K562 (cell line): ENCODE measurements at regions not wholly inside any gene's neighbourhood (a gene's known extent, or its start where the extent isn't known, plus 50 kb on each side); places are given as distances from the start of the nearest gene placed in this dataset.

Experiments
- ATAC-seq: fragments of 200-7000 bp; cut with Tn5 transposase; 3 replicates; pipeline ENCODE4 v1.9.1; 2020; ENCODE audit warnings: moderate library complexity
- BruUV-seq: library from RNA; stranded (reverse); fragments of 400-500 nt; replicated peaks from 2 replicates; lab custom pipeline; 2021; lab: Mats Ljungman, UMichigan
- CTCF ChIA-PET: fragments of 300-600 bp; formaldehyde crosslinking; extraction: SDS; loops from one replicate; lab custom pipeline; 2021; ENCODE audit warnings: low intra/inter-chr PET ratio; lab: Yijun Ruan, JAX
- POLR2A ChIA-PET: fragments of 300-600, 350-650 bp; sonication (Branson Sonifier 250); formaldehyde crosslinking; extraction: SDS; loops from one replicate; lab custom pipeline; 2021; ENCODE audit warnings: antibody characterized with exemption, inconsistent platforms; lab: Yijun Ruan, JAX
- DNase-seq, 4 experiments: peaks; one replicate each; pipeline versions ENCODE4 v3.0.0 to v3.0.0-alpha.2; 2011 to 2018; ENCODE audit warnings: low spot score in 3 of 4, mixed read lengths in 3 of 4; ENCODE audit errors: extremely low read depth in 1 of 4
- FAIRE-seq: peaks from 2 replicates; lab custom pipeline; 2011; peaks lifted over from hg19 to GRCh38; lab: Jason Lieb, UNC
- H2AFZ ChIP-seq: 2 replicates; pipeline ENCODE4 v1.6.0; 2011; ENCODE audit warnings: low read depth, low read length, control low read depth, inconsistent platforms
- H3K27ac ChIP-seq: fragments of 200-600 bp; 3 replicates; pipeline ENCODE4 v1.8.0; 2011; ENCODE audit warnings: low read depth, mild to moderate bottlenecking, control low read depth, inconsistent platforms, low read length, moderate library complexity, mixed read lengths; ENCODE audit errors: extremely low read depth
- H3K27me3 ChIP-seq, 2 experiments: fragments of 300-600 bp in 1 of 2; 2 replicates in 1 of 2; 3 replicates in 1 of 2; pipeline versions ENCODE4 v1.6.0 to v1.8.0; 2011; ENCODE audit warnings: inconsistent platforms in 2 of 2, low read length in 2 of 2, mild to moderate bottlenecking in 1 of 2, mixed read lengths in 1 of 2, moderate library complexity in 1 of 2; ENCODE audit not compliant: control insufficient read depth in 2 of 2, insufficient read depth in 2 of 2
- H3K36me3 ChIP-seq: fragments of 300-600 bp; 3 replicates; pipeline ENCODE4 v1.8.0; 2011; ENCODE audit warnings: mild to moderate bottlenecking, low read length, inconsistent platforms; ENCODE audit not compliant: control insufficient read depth, insufficient read depth
- H3K4me1 ChIP-seq, 2 experiments: fragments of 200-600 bp in 1 of 2; replicated peaks in 1 of 2; 2 replicates in 1 of 2; 3 replicates in 1 of 2; pipeline versions ENCODE4 v1.5.1 to v1.8.0; 2011; ENCODE audit warnings: inconsistent platforms in 2 of 2, low read length in 2 of 2, mild to moderate bottlenecking in 1 of 2, mixed read lengths in 1 of 2, moderate library complexity in 1 of 2; ENCODE audit not compliant: control insufficient read depth in 2 of 2, insufficient read depth in 2 of 2
- H3K4me2 ChIP-seq: 2 replicates; pipeline ENCODE4 v1.6.1; 2011; ENCODE audit warnings: low read length, control low read depth, inconsistent platforms, mixed read lengths; ENCODE audit not compliant: insufficient read depth
- H3K4me3 ChIP-seq: fragments of 200-600 bp; sonication (generic), shearing (Covaris generic); 2 replicates; pipeline ENCODE4 v1.5.1; 2016; ENCODE audit warnings: control low read depth, inconsistent platforms
- H3K79me2 ChIP-seq: fragments of 200-600 bp; 3 replicates; pipeline ENCODE4 v1.8.0; 2011; ENCODE audit warnings: low read length, inconsistent platforms; ENCODE audit not compliant: control insufficient read depth, insufficient read depth
- H3K9ac ChIP-seq, 2 experiments: 2 replicates each; pipeline versions ENCODE4 v1.6.0 to v1.6.1; 2011; ENCODE audit warnings: low read depth in 2 of 2, low read length in 2 of 2, control low read depth in 1 of 2, inconsistent platforms in 1 of 2, mild to moderate bottlenecking in 1 of 2, mixed read lengths in 1 of 2; ENCODE audit not compliant: insufficient read depth in 1 of 2
- H3K9me1 ChIP-seq: one replicate; pipeline ENCODE4 v1.6.0; 2011; ENCODE audit warnings: inconsistent platforms, mild to moderate bottlenecking, low read length, moderate library complexity; ENCODE audit not compliant: control insufficient read depth, insufficient read depth
- H3K9me3 ChIP-seq: replicated peaks from 2 replicates; pipeline ENCODE4 v1.5.1; 2011; ENCODE audit warnings: low read depth, low read length, inconsistent platforms; ENCODE audit not compliant: control insufficient read depth, insufficient read depth
- H4K20me1 ChIP-seq: replicated peaks from 2 replicates; pipeline ENCODE4 v1.6.1; 2011; ENCODE audit warnings: low read length, inconsistent platforms, mixed read lengths; ENCODE audit not compliant: control insufficient read depth, insufficient read depth
- BRCA1 ChIP-seq, 2 experiments: fragments of 450-650 bp in 1 of 2; sonication (generic) in 1 of 2; formaldehyde crosslinking in 1 of 2; IDR thresholded peaks; 2 replicates each; pipeline versions ENCODE4 v1.5.0 to v1.6.1; 2017 to 2020; ENCODE audit warnings: mild to moderate bottlenecking in 1 of 2, missing genetic modification reagents in 1 of 2
- MTA2 ChIP-seq: fragments of 450-650 bp; IDR thresholded peaks from 2 replicates; pipeline ENCODE4 v1.6.1; 2016; ENCODE audit warnings: low read depth
- NFXL1 ChIP-seq: fragments of 450-650 bp; formaldehyde crosslinking; IDR thresholded peaks from 2 replicates; pipeline ENCODE4 v1.4.0; 2021; ENCODE audit warnings: mild to moderate bottlenecking
- PTBP1 ChIP-seq: fragments of 200-400 bp; formaldehyde crosslinking; IDR thresholded peaks from 2 replicates; pipeline ENCODE4 v1.6.1; 2017; ENCODE audit warnings: low read depth, low read length
- RREB1 ChIP-seq: fragments of 250-450 bp; sonication (Bioruptor Pico); IDR thresholded peaks from 2 replicates; pipeline ENCODE4 v1.4.0; 2020
- SMARCB1 ChIP-seq: IDR thresholded peaks from 2 replicates; pipeline ENCODE4 v1.6.1; 2011; ENCODE audit warnings: improper control_type of control experiment, low read depth; ENCODE audit not compliant: insufficient read length
- SOX6 ChIP-seq: fragments of 450-650 bp; IDR thresholded peaks from 2 replicates; pipeline ENCODE4 v1.6.1; 2014; ENCODE audit warnings: mild to moderate bottlenecking
- ZNF449 ChIP-seq: fragments of 250-450 bp; sonication (Bioruptor Pico); IDR thresholded peaks from 2 replicates; pipeline ENCODE4 v1.8.0; 2022; ENCODE audit warnings: moderate library complexity, mild to moderate bottlenecking, inconsistent platforms
- WGBS: fragments of 100-300 bp; shearing (Covaris generic); methylation state at CpG from one replicate; pipeline ENCODE4 v1.1.6; 2016; ENCODE audit warnings: low coverage, mixed read lengths; ENCODE audit not compliant: insufficient coverage; ENCODE audit errors: missing lambda C conversion rate; 5-methylcytosine and 5-hydroxymethylcytosine counted together
- in situ Hi-C: fragments of 300-500 bp; cut with MboI; formaldehyde crosslinking; loops from 4 replicates; pipeline ENCODE4 v1.15.0; 2018; ENCODE audit warnings: inconsistent platforms, mixed read lengths
- intact Hi-C: fragments of 100-400 bp; cut with micrococcal nuclease; formaldehyde crosslinking; loops from 2 replicates; pipeline ENCODE4 v1.14.2; 2022

- TF ChIP-seq SOX6: no peak
These were observed 439.2 kb upstream of the IGFBP3 start (continued) for GRCh38 chr7:46360296-46360695.

GRCh38 chr7:46357851-46358250 is 436.8 kb upstream of the IGFBP3 start:
- DNase-seq: no peak
- no peaks in the 10 kb centered on the region for H3K79me2 ChIP-seq
- TF ChIP-seq PTBP1 (no peak), RREB1 (no peak), MTA2 (no peak), ZNF449 (CRISPR knock-in tag) (no peak), BRCA1 (IDR thresholded peaks at IDR 0.05) (no peak), BRCA1 (CRISPR knock-in tag; IDR thresholded peaks at IDR 0.05) (no peak), NFXL1 (CRISPR knock-in tag) (no peak), SMARCB1 (no peak)
- TF ChIP-seq, all 486 proteins: peak for 0
- BruUV-seq: no TSS peak
- no peak overlapping the region for H2AFZ ChIP-seq
- ChIA-PET POLR2A (no interaction called here), CTCF (no interaction called here)
- H3K4me3 ChIP-seq: no peak overlapping the region
- H3K4me1 ChIP-seq: no peaks in the 10 kb centered on the region
- no peaks in the 10 kb centered on the region for H3K9me3 ChIP-seq
- 2% methylated on average over 5 of the region's 5 CpGs for WGBS
- H3K27me3 ChIP-seq: no peaks in the 10 kb centered on the region
- no peaks in the 10 kb centered on the region for H4K20me1 ChIP-seq
- no peak for FAIRE-seq
- intact Hi-C loops (loop anchor here (10.0 kb wide), 1 partner anchor 433 kb away; the partner anchor contains the start of gene IGFBP3), in situ Hi-C loops (no loop called here)
- no peaks in the 10 kb centered on the region for H3K9me1 ChIP-seq
- ATAC-seq: no peak
- H3K36me3 ChIP-seq: no peaks in the 10 kb centered on the region
- H3K9ac ChIP-seq: no peak overlapping the region
- H3K4me2 ChIP-seq: no peak overlapping the region
- no peak overlapping the region for H3K27ac ChIP-seq
